HepG2 (cell line): ENCODE measurements at regions not wholly inside any gene's neighbourhood (a gene's known extent, or its start where the extent isn't known, plus 50 kb on each side); places are given as distances from the start of the nearest gene placed in this dataset.

Experiments
- POLR2A ChIP-seq, 2 experiments: IDR thresholded peaks; 2 replicates each; pipeline ENCODE4 v1.6.1; 2011; ENCODE audit warnings: low read depth in 2 of 2, low read length in 2 of 2, mild to moderate bottlenecking in 1 of 2, moderate library complexity in 1 of 2; ENCODE audit not compliant: insufficient read depth in 1 of 2
- PRDM10 ChIP-seq: sonication (generic); formaldehyde crosslinking; IDR thresholded peaks from 2 replicates; pipeline ENCODE4 v1.4.0; 2020; ENCODE audit warnings: low read depth, missing genetic modification reagents
- XBP1 ChIP-seq: sonication (generic); formaldehyde crosslinking; IDR thresholded peaks from 2 replicates; pipeline ENCODE4 v1.5.0; 2020; ENCODE audit warnings: missing genetic modification reagents
- ZBTB34 ChIP-seq: sonication (generic); formaldehyde crosslinking; IDR thresholded peaks from 2 replicates; pipeline ENCODE4 v1.8.0; 2022; ENCODE audit warnings: mild to moderate bottlenecking, missing genetic modification reagents
- ZKSCAN8 ChIP-seq: IDR thresholded peaks from 2 replicates; pipeline ENCODE4 v1.6.1; 2016; ENCODE audit warnings: borderline replicate concordance, missing genetic modification reagents, missing compliant biosample characterization
- ZNF138 ChIP-seq: sonication (generic); formaldehyde crosslinking; IDR thresholded peaks from 2 replicates; pipeline ENCODE4 v1.5.0; 2020; ENCODE audit warnings: mild to moderate bottlenecking, low read depth, missing genetic modification reagents
- TF ChIP-seq, protein P1 (sequence below): sonication (generic); formaldehyde crosslinking; IDR thresholded peaks from 2 replicates; pipeline ENCODE4 v1.4.0; 2020; ENCODE audit warnings: mild to moderate bottlenecking, missing genetic modification reagents
- TF ChIP-seq, protein P2 (sequence below): sonication (generic); formaldehyde crosslinking; IDR thresholded peaks from 2 replicates; pipeline ENCODE4 v1.5.0; 2020; ENCODE audit warnings: mild to moderate bottlenecking, missing genetic modification reagents, moderate library complexity

DNA sequence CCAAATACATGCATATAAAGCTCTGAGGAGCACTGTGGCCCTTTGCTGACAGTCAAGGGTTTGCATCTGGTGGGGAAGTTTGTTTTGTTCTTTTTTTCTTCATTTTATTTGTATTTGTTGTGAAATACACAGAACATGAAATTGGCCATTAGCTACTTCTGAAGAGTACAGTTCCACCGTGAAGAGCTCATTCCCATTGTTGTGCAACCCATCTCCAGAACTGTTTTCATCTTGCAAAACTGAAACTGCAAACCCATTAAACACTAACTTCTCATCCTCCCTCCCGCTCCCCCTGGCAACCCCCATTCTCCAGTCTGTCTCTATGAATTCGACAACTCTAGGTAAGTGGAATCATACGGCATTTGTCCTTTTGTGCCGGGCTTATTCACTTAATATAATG is 231.3 kb downstream of the TFAP2C start:
- no peak for TF ChIP-seq ZNF138 (CRISPR knock-in tag)
- TF ChIP-seq, protein P1, sequence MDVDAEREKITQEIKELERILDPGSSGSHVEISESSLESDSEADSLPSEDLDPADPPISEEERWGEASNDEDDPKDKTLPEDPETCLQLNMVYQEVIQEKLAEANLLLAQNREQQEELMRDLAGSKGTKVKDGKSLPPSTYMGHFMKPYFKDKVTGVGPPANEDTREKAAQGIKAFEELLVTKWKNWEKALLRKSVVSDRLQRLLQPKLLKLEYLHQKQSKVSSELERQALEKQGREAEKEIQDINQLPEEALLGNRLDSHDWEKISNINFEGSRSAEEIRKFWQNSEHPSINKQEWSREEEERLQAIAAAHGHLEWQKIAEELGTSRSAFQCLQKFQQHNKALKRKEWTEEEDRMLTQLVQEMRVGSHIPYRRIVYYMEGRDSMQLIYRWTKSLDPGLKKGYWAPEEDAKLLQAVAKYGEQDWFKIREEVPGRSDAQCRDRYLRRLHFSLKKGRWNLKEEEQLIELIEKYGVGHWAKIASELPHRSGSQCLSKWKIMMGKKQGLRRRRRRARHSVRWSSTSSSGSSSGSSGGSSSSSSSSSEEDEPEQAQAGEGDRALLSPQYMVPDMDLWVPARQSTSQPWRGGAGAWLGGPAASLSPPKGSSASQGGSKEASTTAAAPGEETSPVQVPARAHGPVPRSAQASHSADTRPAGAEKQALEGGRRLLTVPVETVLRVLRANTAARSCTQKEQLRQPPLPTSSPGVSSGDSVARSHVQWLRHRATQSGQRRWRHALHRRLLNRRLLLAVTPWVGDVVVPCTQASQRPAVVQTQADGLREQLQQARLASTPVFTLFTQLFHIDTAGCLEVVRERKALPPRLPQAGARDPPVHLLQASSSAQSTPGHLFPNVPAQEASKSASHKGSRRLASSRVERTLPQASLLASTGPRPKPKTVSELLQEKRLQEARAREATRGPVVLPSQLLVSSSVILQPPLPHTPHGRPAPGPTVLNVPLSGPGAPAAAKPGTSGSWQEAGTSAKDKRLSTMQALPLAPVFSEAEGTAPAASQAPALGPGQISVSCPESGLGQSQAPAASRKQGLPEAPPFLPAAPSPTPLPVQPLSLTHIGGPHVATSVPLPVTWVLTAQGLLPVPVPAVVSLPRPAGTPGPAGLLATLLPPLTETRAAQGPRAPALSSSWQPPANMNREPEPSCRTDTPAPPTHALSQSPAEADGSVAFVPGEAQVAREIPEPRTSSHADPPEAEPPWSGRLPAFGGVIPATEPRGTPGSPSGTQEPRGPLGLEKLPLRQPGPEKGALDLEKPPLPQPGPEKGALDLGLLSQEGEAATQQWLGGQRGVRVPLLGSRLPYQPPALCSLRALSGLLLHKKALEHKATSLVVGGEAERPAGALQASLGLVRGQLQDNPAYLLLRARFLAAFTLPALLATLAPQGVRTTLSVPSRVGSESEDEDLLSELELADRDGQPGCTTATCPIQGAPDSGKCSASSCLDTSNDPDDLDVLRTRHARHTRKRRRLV (CRISPR knock-in tag): no peak
- TF ChIP-seq, protein P2, sequence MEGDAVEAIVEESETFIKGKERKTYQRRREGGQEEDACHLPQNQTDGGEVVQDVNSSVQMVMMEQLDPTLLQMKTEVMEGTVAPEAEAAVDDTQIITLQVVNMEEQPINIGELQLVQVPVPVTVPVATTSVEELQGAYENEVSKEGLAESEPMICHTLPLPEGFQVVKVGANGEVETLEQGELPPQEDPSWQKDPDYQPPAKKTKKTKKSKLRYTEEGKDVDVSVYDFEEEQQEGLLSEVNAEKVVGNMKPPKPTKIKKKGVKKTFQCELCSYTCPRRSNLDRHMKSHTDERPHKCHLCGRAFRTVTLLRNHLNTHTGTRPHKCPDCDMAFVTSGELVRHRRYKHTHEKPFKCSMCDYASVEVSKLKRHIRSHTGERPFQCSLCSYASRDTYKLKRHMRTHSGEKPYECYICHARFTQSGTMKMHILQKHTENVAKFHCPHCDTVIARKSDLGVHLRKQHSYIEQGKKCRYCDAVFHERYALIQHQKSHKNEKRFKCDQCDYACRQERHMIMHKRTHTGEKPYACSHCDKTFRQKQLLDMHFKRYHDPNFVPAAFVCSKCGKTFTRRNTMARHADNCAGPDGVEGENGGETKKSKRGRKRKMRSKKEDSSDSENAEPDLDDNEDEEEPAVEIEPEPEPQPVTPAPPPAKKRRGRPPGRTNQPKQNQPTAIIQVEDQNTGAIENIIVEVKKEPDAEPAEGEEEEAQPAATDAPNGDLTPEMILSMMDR: no peak
- TF ChIP-seq XBP1: no peak
- no peak for TF ChIP-seq PRDM10
- no peak for TF ChIP-seq ZKSCAN8 (CRISPR knock-in tag)
- no peak for TF ChIP-seq POLR2A (IDR thresholded peaks at IDR 0.05; ENCODE audit: insufficient read depth in 1 of 2, low read depth in 2 of 2, low read length in 2 of 2)
- TF ChIP-seq ZBTB34 (CRISPR knock-in tag): no peak
